IMR-90 (cell line): ENCODE measurements at regions not wholly inside any gene's neighbourhood (a gene's known extent, or its start where the extent isn't known, plus 50 kb on each side); places are given as distances from the start of the nearest gene placed in this dataset.

Experiments
- BHLHE40 ChIP-seq: fragments of 150-350 bp; IDR thresholded peaks from 2 replicates; pipeline ENCODE4 v1.6.1; 2016; ENCODE audit warnings: mild to moderate bottlenecking, low read depth, low read length
- CTCF ChIP-seq: conservative IDR thresholded peaks from 2 replicates; pipeline ENCODE4 v1.5.1; 2012; ENCODE audit warnings: mild to moderate bottlenecking, low read depth, low read length, improper control_type of control experiment
- RCOR1 ChIP-seq: IDR thresholded peaks from 2 replicates; pipeline ENCODE4 v1.6.1; 2012; ENCODE audit warnings: mild to moderate bottlenecking, low read length, improper control_type of control experiment; ENCODE audit not compliant: insufficient replicate concordance
- TF ChIP-seq, protein P1 (sequence below): fragments of 150-350 bp; IDR thresholded peaks from 2 replicates; pipeline ENCODE4 v1.6.1; 2017; ENCODE audit warnings: mild to moderate bottlenecking, antibody characterized with exemption, low read length, low read depth

DNA sequence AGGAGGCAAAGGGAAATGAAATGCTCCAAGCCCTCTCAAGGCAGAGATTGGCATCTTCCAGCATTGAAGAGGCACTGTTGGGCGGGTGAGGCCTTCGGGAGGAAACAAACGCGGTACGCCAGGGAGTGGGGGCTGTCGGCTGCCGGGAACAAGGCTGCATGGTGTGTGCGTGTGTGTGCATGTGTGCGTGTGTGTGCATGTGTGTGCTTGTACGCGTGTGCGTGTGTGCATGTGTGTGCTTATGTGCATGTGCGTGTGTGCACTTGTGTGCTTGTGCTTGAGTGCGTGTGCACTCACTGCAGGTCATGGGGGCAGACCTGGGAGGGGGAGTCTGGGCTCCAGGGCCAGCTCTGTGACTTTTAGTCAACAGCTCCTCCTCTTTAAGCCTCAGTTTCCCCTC is 113.6 kb upstream of the ADRA2C start:
- TF ChIP-seq, protein P1, sequence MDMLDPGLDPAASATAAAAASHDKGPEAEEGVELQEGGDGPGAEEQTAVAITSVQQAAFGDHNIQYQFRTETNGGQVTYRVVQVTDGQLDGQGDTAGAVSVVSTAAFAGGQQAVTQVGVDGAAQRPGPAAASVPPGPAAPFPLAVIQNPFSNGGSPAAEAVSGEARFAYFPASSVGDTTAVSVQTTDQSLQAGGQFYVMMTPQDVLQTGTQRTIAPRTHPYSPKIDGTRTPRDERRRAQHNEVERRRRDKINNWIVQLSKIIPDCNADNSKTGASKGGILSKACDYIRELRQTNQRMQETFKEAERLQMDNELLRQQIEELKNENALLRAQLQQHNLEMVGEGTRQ = no peak
- no peak for TF ChIP-seq CTCF
- TF ChIP-seq BHLHE40 = no peak
- no peak for TF ChIP-seq RCOR1
